Right lobe of liver (tissue), 4 donors: ENCODE measurements at regions not wholly inside any gene's neighbourhood (a gene's known extent, or its start where the extent isn't known, plus 50 kb on each side); places are given as distances from the start of the nearest gene placed in this dataset.

Source experiments
- POLR2A ChIP-seq: fragments of 450-650 bp; IDR thresholded peaks from one replicate; pipeline ENCODE4 v1.6.1; 2017; ENCODE audit warnings: antibody characterized with exemption, mild to moderate bottlenecking
- TF ChIP-seq, protein P1 (sequence below), 4 donors: fragments of 200-600 bp in 3 of 4; fragments of 450-650 bp in 1 of 4; IDR thresholded peaks; one replicate each; pipeline versions ENCODE4 v1.5.1 to v1.8.0; 2016 to 2022; ENCODE audit warnings: antibody characterized with exemption in 4 of 4, mild to moderate bottlenecking in 2 of 4
- donor health status: DM: no; HTN: no; CAD: no.
- donor health status: DM: no; HTN: no; CAD: no.
- donor health status: DM: no; HTN: yes; CAD: no.

DNA sequence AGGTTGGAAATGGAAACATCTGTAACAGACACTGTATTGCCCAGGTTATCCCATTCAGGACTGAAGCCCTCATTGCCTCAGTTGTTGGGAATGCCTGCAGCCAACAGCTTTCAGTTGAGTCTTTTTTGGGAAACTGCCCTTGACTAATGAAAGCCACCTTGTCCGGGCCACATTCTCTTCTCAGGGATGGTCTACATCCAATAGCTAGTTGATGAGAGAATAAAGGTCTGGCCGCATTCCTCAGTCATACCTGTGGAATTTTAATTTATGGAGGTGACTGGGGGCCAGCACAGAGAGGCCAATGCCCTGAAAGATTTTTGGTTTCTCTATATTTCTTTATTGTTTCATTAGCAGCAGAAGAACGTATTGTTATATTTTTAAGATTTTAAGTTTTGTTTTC lies 147.6 kb upstream of the MSX1 start:
- TF ChIP-seq, protein P1, sequence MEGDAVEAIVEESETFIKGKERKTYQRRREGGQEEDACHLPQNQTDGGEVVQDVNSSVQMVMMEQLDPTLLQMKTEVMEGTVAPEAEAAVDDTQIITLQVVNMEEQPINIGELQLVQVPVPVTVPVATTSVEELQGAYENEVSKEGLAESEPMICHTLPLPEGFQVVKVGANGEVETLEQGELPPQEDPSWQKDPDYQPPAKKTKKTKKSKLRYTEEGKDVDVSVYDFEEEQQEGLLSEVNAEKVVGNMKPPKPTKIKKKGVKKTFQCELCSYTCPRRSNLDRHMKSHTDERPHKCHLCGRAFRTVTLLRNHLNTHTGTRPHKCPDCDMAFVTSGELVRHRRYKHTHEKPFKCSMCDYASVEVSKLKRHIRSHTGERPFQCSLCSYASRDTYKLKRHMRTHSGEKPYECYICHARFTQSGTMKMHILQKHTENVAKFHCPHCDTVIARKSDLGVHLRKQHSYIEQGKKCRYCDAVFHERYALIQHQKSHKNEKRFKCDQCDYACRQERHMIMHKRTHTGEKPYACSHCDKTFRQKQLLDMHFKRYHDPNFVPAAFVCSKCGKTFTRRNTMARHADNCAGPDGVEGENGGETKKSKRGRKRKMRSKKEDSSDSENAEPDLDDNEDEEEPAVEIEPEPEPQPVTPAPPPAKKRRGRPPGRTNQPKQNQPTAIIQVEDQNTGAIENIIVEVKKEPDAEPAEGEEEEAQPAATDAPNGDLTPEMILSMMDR (IDR thresholded peaks at IDR 0.05): no peak
- TF ChIP-seq POLR2A: no peak
